ENCODE measurements at regions not wholly inside any gene's neighbourhood (a gene's known extent, or its start where the extent isn't known, plus 50 kb on each side); places are given as distances from the start of the nearest gene placed in this dataset.

DNA sequence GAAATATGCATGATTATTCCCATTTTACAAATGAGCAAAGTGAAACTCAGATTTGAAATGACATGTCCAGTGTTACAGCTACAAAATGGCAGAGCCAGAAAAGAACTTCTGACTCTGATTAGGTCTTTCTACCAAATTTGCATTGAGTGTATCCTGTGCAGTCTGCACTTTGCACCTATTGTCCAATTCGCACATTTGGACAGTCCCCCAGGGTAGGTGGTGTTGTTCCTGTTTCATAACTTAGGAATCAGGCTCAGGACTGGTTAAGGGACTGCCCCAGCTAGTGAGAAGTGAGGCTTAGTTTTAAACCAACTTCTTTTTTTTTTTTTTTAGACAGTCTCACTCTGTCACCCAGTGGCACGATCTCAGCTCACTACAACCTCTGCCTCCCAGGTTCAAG, 137.9 kb upstream of the NALF2 start:
- DNase-seq (ENCODE audit: low read depth): no peak
- no peak overlapping the region for H3K4me3 ChIP-seq (ENCODE audit: low read length)
- TF ChIP-seq, protein P1, sequence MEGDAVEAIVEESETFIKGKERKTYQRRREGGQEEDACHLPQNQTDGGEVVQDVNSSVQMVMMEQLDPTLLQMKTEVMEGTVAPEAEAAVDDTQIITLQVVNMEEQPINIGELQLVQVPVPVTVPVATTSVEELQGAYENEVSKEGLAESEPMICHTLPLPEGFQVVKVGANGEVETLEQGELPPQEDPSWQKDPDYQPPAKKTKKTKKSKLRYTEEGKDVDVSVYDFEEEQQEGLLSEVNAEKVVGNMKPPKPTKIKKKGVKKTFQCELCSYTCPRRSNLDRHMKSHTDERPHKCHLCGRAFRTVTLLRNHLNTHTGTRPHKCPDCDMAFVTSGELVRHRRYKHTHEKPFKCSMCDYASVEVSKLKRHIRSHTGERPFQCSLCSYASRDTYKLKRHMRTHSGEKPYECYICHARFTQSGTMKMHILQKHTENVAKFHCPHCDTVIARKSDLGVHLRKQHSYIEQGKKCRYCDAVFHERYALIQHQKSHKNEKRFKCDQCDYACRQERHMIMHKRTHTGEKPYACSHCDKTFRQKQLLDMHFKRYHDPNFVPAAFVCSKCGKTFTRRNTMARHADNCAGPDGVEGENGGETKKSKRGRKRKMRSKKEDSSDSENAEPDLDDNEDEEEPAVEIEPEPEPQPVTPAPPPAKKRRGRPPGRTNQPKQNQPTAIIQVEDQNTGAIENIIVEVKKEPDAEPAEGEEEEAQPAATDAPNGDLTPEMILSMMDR (conservative IDR thresholded peaks at IDR 0.05; ENCODE audit: low read depth, low read length): no peak

DNA sequence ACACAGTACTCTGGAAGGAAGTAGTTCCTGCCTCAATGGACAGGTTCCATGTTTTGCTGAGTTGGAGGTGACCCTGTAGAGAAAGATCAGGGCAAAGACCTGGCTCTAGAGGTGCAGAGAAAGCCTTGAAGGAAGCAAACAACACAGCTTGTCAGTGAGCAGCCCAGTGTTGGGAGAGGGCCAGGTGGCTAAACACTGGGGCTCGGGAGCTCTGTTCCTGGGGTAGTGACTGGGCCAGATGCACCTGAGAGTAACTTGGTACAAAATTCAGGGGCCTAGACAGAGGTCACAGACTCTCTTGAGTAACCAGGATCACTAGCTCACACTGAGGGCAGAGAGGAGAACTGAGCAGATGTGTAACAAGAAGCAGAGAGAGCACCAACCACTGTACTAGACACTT, 138.4 kb upstream of the NALF2 start:
- H3K4me3 ChIP-seq (ENCODE audit: low read length): no peak overlapping the region
- TF ChIP-seq, protein P1 (conservative IDR thresholded peaks at IDR 0.05; ENCODE audit: low read depth, low read length): no peak
- DNase-seq (ENCODE audit: low read depth): no peak

- TF ChIP-seq, protein P1 (conservative IDR thresholded peaks at IDR 0.05; ENCODE audit: low read depth, low read length): no peak
- H3K4me3 ChIP-seq (ENCODE audit: low read length): no peak overlapping the region
- DNase-seq (ENCODE audit: low read depth): no peak
Observed at GRCh38 chrX:69365349-69365748, 138.8 kb upstream of the NALF2 start.

DNA sequence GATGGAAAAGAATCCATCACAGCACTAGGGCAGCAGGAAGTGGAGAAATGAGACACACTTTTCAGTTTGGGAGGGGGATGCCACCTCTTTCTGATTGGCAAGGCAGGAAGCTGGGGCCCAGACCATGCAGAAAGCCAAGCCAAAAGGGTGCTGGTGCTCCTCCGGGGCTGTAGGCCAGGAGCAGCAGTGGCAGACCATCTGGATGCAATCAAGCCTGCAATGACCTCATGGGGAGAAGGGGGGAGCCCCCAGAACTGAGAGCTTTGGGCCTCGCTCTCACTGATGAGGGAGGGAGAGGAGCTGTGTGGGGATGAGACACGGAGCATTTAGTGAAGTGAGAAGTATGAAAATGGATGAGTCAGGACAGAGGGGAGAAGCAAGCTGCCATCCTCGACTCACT, 141.3 kb upstream of the NALF2 start:
- no peak overlapping the region for H3K4me3 ChIP-seq (ENCODE audit: low read length)
- DNase-seq (ENCODE audit: low read depth): no peak
- TF ChIP-seq, protein P1 (conservative IDR thresholded peaks at IDR 0.05; ENCODE audit: low read depth, low read length): no peak

DNA sequence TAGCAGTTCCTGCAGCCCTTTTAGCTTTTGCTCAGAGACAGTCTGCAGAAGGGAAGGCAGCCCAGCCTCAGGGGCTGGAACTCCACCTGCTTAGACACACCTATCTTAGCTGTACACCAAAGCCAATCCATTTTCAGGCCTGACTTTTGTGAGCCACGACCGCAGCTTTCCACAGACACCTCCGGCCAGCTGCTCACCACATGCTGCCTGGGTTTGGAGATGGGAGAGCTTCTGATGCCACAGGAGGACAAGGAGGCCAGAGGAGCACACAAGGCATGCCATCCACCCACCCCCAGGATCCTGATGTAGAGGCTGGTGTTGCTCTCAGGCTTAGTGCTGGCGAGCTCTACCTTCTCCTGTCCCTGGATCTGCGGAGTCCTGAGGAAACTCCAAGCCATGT, 141.8 kb upstream of the NALF2 start:
- no peak for DNase-seq (ENCODE audit: low read depth)
- TF ChIP-seq, protein P1 (conservative IDR thresholded peaks at IDR 0.05; ENCODE audit: low read depth, low read length): no peak
- no peak overlapping the region for H3K4me3 ChIP-seq (ENCODE audit: low read length)

DNA sequence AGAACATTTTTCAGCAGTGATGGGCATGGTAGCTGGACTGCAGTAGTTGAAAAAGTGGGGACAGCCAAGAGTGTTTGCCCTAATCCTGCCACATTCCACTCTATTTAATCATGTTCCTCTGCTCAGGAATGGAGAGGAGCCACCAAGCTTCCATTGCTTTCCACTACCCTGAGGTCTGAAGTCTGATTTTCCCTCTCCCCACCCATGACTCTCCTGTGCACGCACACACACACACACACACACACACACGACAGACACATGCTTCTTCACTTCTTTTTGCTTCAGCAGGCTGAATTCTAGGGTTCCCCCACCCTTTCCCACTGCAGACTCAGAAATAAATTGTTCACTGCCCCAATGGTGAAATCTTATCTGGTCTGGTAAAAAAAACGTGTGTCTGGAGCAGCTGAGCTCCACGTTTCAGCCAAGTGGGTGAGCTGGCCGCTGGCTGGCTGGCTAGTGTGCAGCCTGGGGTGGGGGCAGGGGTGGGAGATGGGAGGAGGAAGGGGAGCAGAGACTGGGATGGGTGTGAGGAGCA, 142.7 kb upstream of the NALF2 start:
- DNase-seq (ENCODE audit: low read depth): no peak
- H3K4me3 ChIP-seq (ENCODE audit: low read length): no peak overlapping the region
- TF ChIP-seq, protein P1 (conservative IDR thresholded peaks at IDR 0.05; ENCODE audit: low read depth, low read length): no peak

- no peak for DNase-seq (ENCODE audit: low read depth)
- H3K4me3 ChIP-seq (ENCODE audit: low read length): no peak overlapping the region
- TF ChIP-seq, protein P1 (conservative IDR thresholded peaks at IDR 0.05; ENCODE audit: low read depth, low read length): no peak
Observed at GRCh38 chrX:69357317-69357716, 146.8 kb upstream of the NALF2 start.
